ENCODE measurements at regions not wholly inside any gene's neighbourhood (a gene's known extent, or its start where the extent isn't known, plus 50 kb on each side); places are given as distances from the start of the nearest gene placed in this dataset.
"Not testable (repeated sequence)": the region's sequence is repeated elsewhere in the genome, so short reads cannot be mapped to it uniquely, and the experiment has no call there.

DNA sequence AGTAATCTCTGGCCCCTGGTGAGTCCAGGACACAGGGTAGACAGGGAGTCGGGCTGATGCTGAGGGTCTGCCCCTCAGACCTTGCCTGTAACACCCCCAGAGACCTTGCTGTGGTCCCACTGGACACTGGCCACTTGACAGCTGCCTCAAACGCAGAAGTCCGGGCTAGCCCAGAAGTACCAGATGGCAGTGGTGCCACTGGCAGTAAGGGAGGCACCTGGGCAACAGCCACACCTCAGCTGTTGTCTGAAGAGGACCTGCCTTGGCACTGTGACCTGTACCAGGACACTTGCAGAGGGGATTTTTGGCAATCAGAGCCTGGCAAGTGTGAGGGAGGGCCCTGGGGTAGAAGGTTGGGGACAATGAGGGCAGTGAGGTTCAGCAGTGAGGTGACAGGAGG is 63.3 kb upstream of the UXT start:
- Mint-ChIP-seq H3K4me3 (no peak overlapping the region), H3K4me1 (no peaks in the 10 kb centered on the region), H3K9me3 (no peaks in the 10 kb centered on the region), H3K27me3 (peaks cover 3% of the 10 kb centered on the region), H3K36me3 (ENCODE audit: low read depth) (no peaks in the 10 kb centered on the region), H3K27ac (no peak overlapping the region)
- no peak for DNase-seq
- POLR2A ChIA-PET: no interaction called here
- CTCF ChIA-PET: no interaction called here

DNA sequence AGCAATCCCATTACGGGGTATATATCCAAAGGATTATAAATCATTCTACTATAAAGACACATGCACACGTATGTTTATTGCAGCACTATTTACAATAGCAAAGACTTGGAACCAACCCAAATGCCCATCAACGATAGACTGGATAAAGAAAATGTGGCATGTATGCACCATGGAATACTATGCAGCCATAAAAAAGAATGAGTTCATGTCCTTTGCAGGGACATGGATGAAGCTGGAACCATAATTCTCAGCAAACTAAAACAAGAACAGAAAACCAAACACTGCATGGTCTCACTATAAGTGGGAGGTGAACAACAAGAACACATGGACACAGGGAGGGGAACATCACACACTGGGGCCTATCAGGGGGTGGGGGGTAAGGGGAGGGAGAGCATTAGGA is 56.1 kb upstream of the UXT start:
- DNase-seq; CTCF ChIA-PET; H3K4me1 Mint-ChIP-seq; H3K27ac Mint-ChIP-seq; H3K36me3 Mint-ChIP-seq (ENCODE audit: low read depth); POLR2A ChIA-PET; H3K4me3 Mint-ChIP-seq; H3K27me3 Mint-ChIP-seq; H3K9me3 Mint-ChIP-seq: not testable (repeated sequence)

DNA sequence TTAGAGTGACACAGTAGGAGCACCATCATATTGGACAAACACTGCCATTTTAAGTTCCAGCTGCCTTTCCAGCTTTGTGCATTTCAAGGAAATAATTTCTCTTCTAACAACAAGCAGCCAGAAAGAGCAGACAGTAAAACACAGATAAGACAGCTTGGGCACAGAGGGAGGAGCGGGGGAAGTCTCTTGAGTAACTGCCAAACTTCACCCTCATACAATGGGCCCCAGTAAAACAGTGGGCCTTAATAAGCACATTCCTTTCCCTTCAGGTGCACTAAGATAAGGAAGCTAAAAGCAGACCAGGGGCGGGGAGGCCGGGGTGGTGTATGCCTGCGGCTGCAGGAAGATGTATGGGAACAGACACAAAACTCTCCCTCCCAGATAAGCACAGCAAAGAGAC is 53.7 kb upstream of the UXT start:
- not testable (repeated sequence) for H3K4me3 Mint-ChIP-seq

DNA sequence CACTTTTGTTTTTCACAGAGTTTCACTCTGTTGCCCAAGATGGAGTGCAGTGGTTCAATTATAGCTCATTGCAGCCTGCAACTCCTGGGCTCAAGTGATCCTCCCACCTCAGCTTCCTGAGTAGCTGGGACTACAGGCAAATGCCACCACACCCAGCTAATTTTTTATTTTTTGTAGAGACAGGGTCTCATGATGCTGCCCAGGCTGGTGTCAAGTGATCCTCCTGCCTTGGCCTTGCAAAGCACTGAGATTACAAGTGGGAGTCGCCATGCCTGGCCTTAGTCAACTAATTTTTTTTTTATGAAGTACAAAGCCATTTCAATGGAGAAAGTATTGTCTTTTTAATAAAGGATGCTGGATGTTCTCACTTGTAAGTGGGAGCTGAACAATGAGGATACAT is 51.3 kb upstream of the UXT start:
- H3K4me1 Mint-ChIP-seq: peaks cover 17% of the 10 kb centered on the region
- DNase-seq: no peak
- no peak overlapping the region for H3K4me3 Mint-ChIP-seq
- H3K27ac Mint-ChIP-seq: no peak overlapping the region
- H3K9me3 Mint-ChIP-seq: no peaks in the 10 kb centered on the region
- POLR2A ChIA-PET: no interaction called here
- no peaks in the 10 kb centered on the region for H3K36me3 Mint-ChIP-seq (ENCODE audit: low read depth)
- peaks cover 6% of the 10 kb centered on the region for H3K27me3 Mint-ChIP-seq
- CTCF ChIA-PET: no interaction called here

More for the DNA sequence above, 53.7 kb upstream of the UXT start:
- H3K4me1 Mint-ChIP-seq; H3K9me3 Mint-ChIP-seq; H3K27ac Mint-ChIP-seq; POLR2A ChIA-PET; CTCF ChIA-PET; H3K36me3 Mint-ChIP-seq (ENCODE audit: low read depth); H3K27me3 Mint-ChIP-seq; DNase-seq: not testable (repeated sequence)
